Renal cortex interstitium (tissue), 11 donors: ENCODE measurements at regions not wholly inside any gene's neighbourhood (a gene's known extent, or its start where the extent isn't known, plus 50 kb on each side); places are given as distances from the start of the nearest gene placed in this dataset.
A peak's percentile ranks its signal among the peaks of the same experiment; 100 is the strongest.

ENCODE experiments used
- DNase-seq, 11 donors: peaks; one replicate each; pipeline ENCODE4 v3.0.0-alpha.2; 2013; ENCODE audit warnings: low read depth in 9 of 11, low spot score in 4 of 11; ENCODE audit errors: extremely low read depth in 1 of 11

- peak in 5 of 11 donors; percentile 3 to 20 (median 17) for DNase-seq
These were observed 488.9 kb downstream of the SHISA9 start for GRCh38 chr16:13390093-13390985.

DNA sequence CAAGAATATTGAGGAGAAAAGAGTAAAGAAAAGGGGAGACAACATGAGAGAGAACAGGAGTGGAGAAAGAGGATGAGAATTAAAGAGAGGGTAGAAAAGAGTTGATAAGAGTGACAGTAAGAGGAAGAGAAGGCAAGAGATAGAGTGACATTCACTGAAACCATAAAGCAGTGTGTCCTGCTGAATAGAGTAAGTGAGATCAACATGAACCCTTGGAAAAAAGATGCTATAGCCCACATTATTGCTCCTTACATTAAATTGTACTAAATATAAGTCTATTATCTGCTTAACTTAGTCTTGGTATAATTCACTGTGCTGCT is 489.5 kb downstream of the SHISA9 start:
- DNase-seq, result no peak

DNA sequence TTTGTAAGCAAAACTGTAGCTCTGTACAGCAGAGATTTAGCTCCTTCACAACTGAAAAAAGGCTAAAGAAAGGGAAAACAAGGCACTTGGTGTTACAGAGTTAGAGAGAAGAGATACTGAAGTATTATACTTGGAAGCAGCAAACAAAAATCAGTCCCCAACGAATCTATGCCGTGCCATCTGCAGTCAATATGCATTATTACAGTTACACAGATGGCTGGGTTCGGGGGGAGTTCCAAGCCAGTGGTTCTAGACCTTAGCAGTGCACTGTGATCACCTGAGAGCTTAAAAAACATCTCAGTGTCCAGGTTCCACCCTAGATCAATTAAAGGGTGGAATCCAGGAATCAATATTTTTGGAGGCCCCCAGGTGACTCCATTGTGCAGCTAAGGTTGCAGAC is 489.9 kb downstream of the SHISA9 start:
- no peak for DNase-seq

- DNase-seq, result no peak
These were observed 490.9 kb downstream of the SHISA9 start for GRCh38 chr16:13392341-13392740.

GRCh38 chr16:13393816-13394215 is 492.4 kb downstream of the SHISA9 start:
- no peak for DNase-seq

DNA sequence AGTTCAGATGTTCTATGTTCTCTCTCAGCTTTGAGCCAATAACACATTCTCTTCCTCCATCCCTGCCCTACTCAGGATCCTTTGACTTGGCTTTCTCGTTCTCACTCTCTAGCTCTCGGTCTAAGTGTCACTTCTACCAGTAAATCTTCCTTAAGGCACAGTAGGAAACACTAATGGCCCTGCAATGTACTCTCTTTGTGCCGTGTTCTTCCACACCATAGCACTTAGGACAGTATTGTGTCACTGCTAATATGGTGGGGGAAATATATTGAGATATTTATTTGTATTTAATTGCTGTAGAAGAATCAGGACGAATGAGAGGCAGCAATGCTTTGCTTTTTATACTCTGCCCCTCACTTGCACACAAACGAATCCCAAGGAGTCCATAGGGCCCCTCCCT is 493.1 kb downstream of the SHISA9 start:
- DNase-seq, result no peak

DNA sequence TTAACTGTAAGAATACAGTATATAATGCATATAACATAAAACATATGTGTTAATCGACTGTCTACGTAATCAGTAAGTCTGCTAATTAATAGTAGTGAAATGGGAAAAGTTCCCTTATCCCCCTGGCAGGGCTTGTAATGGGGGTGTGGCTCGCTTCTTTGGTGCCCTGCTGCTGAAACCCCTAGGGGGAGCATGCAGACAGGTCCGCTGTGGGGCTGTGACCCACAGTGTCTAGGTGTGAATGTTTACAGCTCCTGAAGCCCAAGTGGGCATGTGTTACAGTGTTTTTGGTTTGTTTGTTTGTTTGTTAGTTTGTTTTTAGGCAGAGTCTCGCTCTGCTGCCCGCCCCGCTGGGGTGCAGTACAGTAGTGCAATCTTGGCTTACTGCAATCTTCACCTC is 495.7 kb downstream of the SHISA9 start:
- no peak for DNase-seq

DNA sequence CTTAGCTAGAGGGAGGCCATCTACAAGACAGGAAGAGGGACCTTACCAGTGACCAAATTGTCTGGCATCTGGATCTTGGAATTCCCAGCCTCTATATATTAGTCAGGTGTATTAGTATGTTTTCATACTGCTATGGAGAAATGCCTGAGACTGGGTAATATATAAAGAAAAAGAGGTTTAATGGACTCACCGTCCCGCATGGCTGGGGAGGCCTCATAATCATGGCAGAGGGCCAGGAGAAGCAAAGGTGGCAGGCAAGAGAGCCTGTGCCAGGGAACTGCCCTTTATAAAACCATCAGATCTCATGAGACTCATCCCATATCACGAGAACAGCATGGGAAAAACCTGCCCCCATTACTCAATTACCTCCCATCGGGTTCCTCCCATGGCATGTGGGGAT is 500.2 kb downstream of the SHISA9 start:
- DNase-seq, result no peak

- DNase-seq, result no peak
These were observed 501.2 kb downstream of the SHISA9 start for GRCh38 chr16:13402601-13403000.

DNA sequence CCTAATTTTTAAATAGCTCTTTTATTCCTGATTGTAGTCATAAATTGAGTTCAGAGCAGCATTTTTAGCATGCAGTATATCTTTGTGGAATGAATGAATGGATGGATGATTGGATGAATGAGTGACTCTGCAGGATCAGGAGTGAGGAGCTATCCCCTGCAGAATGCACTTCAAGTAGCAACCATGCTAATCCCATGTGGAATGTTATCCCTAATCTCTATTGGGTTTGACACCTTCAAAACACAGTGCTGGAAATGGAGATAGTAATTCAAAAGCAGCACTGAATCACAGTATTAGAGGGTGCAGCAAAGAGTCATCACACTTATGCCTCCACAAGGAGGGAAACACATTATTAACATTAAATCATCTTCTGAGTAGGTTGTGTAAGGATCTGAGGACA is 501.9 kb downstream of the SHISA9 start:
- no peak for DNase-seq

DNA sequence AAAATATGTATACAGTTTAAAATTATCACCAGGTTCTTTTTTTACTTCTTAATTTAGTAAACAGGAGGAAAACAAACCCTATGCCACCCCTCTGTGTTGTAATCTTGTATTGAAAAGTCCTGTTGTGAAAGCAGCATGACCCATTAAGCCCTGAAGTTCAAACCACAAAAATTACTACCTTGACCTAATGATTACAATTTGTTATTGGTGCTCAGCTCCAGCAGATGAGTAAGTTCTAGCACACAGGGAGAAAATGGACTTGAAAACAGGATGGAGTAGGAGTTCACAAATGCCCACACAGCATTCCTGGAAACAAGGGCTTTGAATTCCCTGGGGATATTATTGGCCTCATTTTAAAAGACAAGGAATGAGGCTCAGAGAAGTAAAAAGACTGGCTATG is 505.8 kb upstream of the ERCC4 start:
- DNase-seq, result no peak

DNA sequence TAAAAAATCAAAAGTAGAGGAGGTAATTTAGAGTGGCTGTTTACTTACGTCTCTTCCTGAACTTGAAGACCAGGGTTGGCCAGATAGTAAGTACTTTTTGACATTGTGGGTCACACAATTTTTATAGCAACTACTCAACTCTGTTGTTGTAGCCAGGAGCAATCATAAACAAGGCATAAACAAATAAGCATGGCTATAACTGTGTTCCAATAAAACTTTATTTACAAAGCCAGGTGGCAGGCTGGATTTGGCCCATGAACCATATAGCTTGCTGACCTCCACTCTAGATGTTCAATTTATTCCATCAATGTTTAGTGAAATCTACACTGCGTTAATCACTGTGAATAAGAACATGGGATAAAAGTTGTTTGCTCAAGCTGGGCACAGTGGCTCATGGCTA is 500.4 kb upstream of the ERCC4 start:
- no peak for DNase-seq

DNA sequence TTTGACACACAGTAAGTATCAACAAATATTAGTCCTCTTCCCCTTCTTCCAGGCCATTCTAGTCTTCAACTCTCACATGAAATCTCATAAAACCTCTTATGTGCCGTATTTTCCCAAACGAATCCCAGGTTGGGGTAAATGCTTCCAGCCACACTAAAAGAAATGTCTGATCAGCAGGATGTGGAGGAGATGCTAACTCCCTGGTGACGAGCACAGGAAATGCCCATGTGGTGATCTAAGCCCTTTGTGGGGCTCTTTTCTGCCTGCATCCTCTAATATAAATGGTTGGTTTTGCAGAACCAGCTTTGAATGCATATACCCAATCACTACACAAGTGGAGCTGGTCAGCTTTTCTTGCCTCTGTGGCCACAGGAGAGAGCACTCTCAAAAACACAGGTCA is 498.2 kb upstream of the ERCC4 start:
- DNase-seq, result no peak

DNA sequence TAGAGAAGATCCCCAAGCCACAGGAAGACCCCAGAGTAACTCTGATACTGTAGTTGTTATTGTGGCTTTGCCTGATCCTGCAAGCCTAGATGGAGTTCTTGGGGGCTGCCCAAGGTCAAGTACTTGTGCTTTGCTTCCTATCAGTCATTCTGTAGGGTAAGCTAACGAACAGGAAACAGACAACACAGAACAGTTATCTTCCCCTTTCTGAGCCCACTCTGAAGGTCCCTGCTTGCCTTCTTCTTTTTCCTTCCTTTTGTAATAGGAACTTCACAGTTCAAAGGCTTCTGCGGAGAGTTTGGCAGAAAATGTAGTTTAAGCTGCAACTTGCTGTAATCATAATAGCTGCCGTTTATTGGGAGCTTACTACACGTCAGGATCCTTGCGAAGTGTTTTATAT is 494.1 kb upstream of the ERCC4 start:
- DNase-seq, result no peak

- no peak for DNase-seq
These were observed 493.7 kb upstream of the ERCC4 start for GRCh38 chr16:13426269-13426668.

DNA sequence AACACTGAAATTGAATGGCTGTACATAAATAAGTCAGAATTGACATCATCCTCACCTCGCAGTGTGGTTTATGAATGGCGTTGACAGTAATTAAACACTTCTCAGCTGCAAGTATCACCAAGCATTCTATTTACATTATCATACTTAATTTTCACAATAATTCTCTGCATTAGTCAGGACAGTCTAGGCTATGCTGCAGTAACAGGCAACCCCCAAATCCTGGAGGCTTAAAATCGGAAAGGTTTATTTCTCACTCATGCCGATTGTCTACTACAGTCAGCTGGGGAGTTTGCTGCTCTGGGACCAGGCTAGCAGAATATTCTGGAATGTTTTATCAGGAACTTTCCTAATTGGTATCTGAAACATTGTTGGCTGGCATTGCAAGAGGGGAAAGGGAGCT is 493.2 kb upstream of the ERCC4 start:
- no peak for DNase-seq

- DNase-seq, result no peak
These were observed 492.0 kb upstream of the ERCC4 start for GRCh38 chr16:13427943-13428342.

DNA sequence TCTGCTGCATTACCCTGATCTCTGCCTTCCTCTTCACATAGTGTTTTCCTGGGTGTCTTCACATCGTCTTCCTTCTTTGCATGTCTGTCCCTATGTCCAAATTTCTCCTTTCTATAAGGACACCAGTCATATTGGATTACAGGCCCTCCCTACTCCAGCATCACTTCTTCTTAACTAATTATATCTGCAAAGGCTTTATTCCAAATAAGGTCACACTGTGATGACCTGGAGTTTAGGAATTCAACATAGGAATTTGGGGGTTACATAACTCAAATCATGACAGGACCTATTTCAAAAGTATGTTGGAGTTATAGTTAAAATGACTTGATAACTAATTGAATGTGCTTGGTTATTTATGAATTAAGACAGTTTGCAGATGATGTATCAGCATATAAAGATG is 490.5 kb upstream of the ERCC4 start:
- no peak for DNase-seq

- DNase-seq, result no peak
These were observed 484.5 kb upstream of the ERCC4 start for GRCh38 chr16:13435415-13435814.

DNA sequence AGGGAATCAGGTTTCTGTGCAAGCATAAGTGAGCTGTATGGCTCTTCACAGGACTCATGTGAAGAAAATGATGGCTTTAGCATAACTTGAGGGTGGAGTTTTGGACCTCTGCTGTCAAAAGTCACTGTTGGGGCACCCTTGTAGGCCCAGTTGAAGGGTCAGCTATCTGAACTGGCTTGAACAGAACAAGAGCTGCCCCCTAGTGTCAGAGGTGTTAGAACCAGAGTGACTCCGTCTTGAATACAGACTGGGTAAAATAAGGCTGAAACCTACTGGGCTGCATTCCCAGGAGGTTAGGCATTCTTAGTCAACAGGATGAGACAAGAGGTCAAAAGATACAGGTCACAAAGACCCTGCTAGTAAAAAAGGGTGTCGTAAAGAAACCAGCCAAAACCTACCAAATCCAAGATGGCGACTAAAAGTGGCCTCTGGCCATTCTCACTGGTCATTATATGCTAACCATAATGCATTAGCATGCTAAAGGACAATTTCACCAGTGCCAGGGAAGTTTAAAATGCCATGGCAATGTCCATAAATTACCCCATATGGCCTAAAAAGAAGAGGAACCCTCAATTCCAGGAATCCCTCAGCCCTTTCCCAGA is 484.0 kb upstream of the ERCC4 start:
- DNase-seq, result no peak
